ENCODE measurements at regions not wholly inside any gene's neighbourhood (a gene's known extent, or its start where the extent isn't known, plus 50 kb on each side); places are given as distances from the start of the nearest gene placed in this dataset.

- TF ChIP-seq, protein P1, sequence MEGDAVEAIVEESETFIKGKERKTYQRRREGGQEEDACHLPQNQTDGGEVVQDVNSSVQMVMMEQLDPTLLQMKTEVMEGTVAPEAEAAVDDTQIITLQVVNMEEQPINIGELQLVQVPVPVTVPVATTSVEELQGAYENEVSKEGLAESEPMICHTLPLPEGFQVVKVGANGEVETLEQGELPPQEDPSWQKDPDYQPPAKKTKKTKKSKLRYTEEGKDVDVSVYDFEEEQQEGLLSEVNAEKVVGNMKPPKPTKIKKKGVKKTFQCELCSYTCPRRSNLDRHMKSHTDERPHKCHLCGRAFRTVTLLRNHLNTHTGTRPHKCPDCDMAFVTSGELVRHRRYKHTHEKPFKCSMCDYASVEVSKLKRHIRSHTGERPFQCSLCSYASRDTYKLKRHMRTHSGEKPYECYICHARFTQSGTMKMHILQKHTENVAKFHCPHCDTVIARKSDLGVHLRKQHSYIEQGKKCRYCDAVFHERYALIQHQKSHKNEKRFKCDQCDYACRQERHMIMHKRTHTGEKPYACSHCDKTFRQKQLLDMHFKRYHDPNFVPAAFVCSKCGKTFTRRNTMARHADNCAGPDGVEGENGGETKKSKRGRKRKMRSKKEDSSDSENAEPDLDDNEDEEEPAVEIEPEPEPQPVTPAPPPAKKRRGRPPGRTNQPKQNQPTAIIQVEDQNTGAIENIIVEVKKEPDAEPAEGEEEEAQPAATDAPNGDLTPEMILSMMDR (IDR thresholded peaks at IDR 0.05), result no peak
- Mint-ChIP-seq H3K36me3 (ENCODE audit: low read depth) (no peaks in the 10 kb centered on the region), H3K27ac (no peak overlapping the region), H3K4me1 (ENCODE audit: low read depth) (no peaks in the 10 kb centered on the region), H3K9me3 (peaks cover 3% of the 10 kb centered on the region), H3K4me3 (no peak overlapping the region), H3K27me3 (no peaks in the 10 kb centered on the region)
- ATAC-seq (ENCODE audit: poor library complexity) (no peak), DNase-seq (no peak)
- Histone ChIP-seq H3K27me3 (ENCODE audit: control insufficient read depth in 1 of 2, insufficient read depth in 2 of 2, low read length in 2 of 2) (no peaks in the 10 kb centered on the region), H3K27ac (ENCODE audit: low read depth in 1 of 2, low read length in 2 of 2) (no peak overlapping the region), H3K9me3 (ENCODE audit: control insufficient read depth in 1 of 2, insufficient read depth in 1 of 2, low read length in 2 of 2) (peaks cover 0 to 14% of the 10 kb centered on the region in 2 experiments), H3K36me3 (ENCODE audit: insufficient read depth, low read length) (no peaks in the 10 kb centered on the region), H3K4me1 (ENCODE audit: insufficient read depth, low read length) (no peaks in the 10 kb centered on the region), H3K4me3 (ENCODE audit: low read length) (no peak overlapping the region)
- ChIA-PET POLR2A (no interaction called here), CTCF (no interaction called here)
- intact Hi-C loops (cut with DNase I, micrococcal nuclease), result no loop called here
These were observed 193.8 kb downstream of the URI1 start for GRCh38 chr19:30135797-30136196.

DNA sequence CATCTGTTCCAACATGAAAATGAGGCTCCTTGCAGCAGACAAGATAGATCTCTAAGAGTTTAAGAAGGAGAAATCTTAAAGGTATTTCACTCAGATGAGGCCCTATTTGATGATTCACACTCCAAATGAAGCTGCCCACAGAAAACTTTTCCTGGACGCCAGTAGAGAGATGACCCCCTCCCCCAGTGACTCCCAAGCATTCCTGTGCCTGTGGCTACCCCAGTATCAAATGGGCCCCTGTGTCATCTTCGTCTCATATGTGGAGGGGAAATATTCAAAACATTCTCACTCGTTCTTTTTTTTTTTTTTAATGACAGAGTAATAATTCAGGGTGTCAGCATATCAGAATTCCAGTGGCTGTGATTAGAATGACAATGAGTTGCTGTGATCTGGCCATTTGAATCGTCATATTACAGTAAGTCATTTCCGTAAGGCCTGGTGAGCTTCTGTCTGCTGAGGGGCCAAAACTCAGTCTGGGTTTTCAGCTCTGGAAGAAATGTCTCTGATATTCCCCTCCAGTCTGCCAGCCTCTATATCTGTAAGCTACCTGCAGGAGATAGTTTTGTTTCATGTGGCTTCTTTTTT, 194.7 kb downstream of the URI1 start:
- H3K27me3 ChIP-seq (ENCODE audit: control insufficient read depth in 1 of 2, insufficient read depth in 2 of 2, low read length in 2 of 2), result no peaks in the 10 kb centered on the region
- H3K27ac Mint-ChIP-seq, result no peak overlapping the region
- intact Hi-C loops (cut with DNase I, micrococcal nuclease), result no loop called here
- TF ChIP-seq, protein P1 (IDR thresholded peaks at IDR 0.05), result no peak
- no peaks in the 10 kb centered on the region for H3K4me1 Mint-ChIP-seq (ENCODE audit: low read depth)
- ChIA-PET POLR2A (no interaction called here), CTCF (no interaction called here)
- no peaks in the 10 kb centered on the region for H3K27me3 Mint-ChIP-seq
- DNase-seq (no peak), ATAC-seq (ENCODE audit: poor library complexity) (no peak)
- H3K36me3 Mint-ChIP-seq (ENCODE audit: low read depth), result no peaks in the 10 kb centered on the region
- no peak overlapping the region for H3K4me3 ChIP-seq (ENCODE audit: low read length)
- H3K9me3 Mint-ChIP-seq, result peaks cover 3% of the 10 kb centered on the region
- no peak overlapping the region for H3K4me3 Mint-ChIP-seq
- H3K4me1 ChIP-seq (ENCODE audit: insufficient read depth, low read length), result no peaks in the 10 kb centered on the region
- peaks cover 0 to 14% of the 10 kb centered on the region in 2 experiments for H3K9me3 ChIP-seq (ENCODE audit: control insufficient read depth in 1 of 2, insufficient read depth in 1 of 2, low read length in 2 of 2)
- no peaks in the 10 kb centered on the region for H3K36me3 ChIP-seq (ENCODE audit: insufficient read depth, low read length)
- no peak overlapping the region for H3K27ac ChIP-seq (ENCODE audit: low read depth in 1 of 2, low read length in 2 of 2)

GRCh38 chr19:30137747-30138146, 195.7 kb downstream of the URI1 start:
- peaks cover 0 to 8% of the 10 kb centered on the region in 2 experiments for H3K9me3 ChIP-seq (ENCODE audit: control insufficient read depth in 1 of 2, insufficient read depth in 1 of 2, low read length in 2 of 2)
- H3K27ac ChIP-seq (ENCODE audit: low read depth in 1 of 2, low read length in 2 of 2), result no peak overlapping the region
- DNase-seq (no peak), ATAC-seq (ENCODE audit: poor library complexity) (no peak)
- H3K4me3 ChIP-seq (ENCODE audit: low read length), result no peak overlapping the region
- H3K27me3 ChIP-seq (ENCODE audit: control insufficient read depth in 1 of 2, insufficient read depth in 2 of 2, low read length in 2 of 2), result no peaks in the 10 kb centered on the region
- Mint-ChIP-seq H3K36me3 (ENCODE audit: low read depth) (no peaks in the 10 kb centered on the region), H3K27ac (no peak overlapping the region), H3K4me1 (ENCODE audit: low read depth) (no peaks in the 10 kb centered on the region), H3K4me3 (no peak overlapping the region), H3K9me3 (peaks cover 3% of the 10 kb centered on the region), H3K27me3 (no peaks in the 10 kb centered on the region)
- H3K4me1 ChIP-seq (ENCODE audit: insufficient read depth, low read length), result no peaks in the 10 kb centered on the region
- H3K36me3 ChIP-seq (ENCODE audit: insufficient read depth, low read length), result no peaks in the 10 kb centered on the region
- ChIA-PET POLR2A (no interaction called here), CTCF (no interaction called here)
- TF ChIP-seq, protein P1 (IDR thresholded peaks at IDR 0.05), result no peak
- intact Hi-C loops (cut with DNase I, micrococcal nuclease), result no loop called here

Data from CD4-positive, alpha-beta T cell (primary cell).